NCI-H2227 (cell line): ENCODE measurements at regions not wholly inside any gene's neighbourhood (a gene's known extent, or its start where the extent isn't known, plus 50 kb on each side); places are given as distances from the start of the nearest gene placed in this dataset.

Source experiments
- DNase-seq: peaks from one replicate; lab custom pipeline; 2025; ENCODE audit not compliant: unreplicated experiment; lab: John Stamatoyannopoulos, UW

- DNase-seq, result no peak
Measured at GRCh38 chr7:52980129-52980528, 55.3 kb upstream of the POM121L12 start.

GRCh38 chr7:52973126-52973525, 62.3 kb upstream of the POM121L12 start:
- DNase-seq, result no peak

- DNase-seq, result no peak
Measured at GRCh38 chr7:52962402-52963076, 72.9 kb upstream of the POM121L12 start.

- DNase-seq, result no peak
Measured at GRCh38 chr7:52961084-52961483, 74.3 kb upstream of the POM121L12 start.

GRCh38 chr7:52959878-52960660, 75.4 kb upstream of the POM121L12 start:
- no peak for DNase-seq

- no peak for DNase-seq
Measured at GRCh38 chr7:52959336-52959735, 76.1 kb upstream of the POM121L12 start.

GRCh38 chr7:52958621-52959140, 76.8 kb upstream of the POM121L12 start:
- DNase-seq, result no peak

GRCh38 chr7:52956379-52956915, 79.0 kb upstream of the POM121L12 start:
- no peak for DNase-seq

GRCh38 chr7:52955522-52955921, 79.9 kb upstream of the POM121L12 start:
- DNase-seq, result no peak

GRCh38 chr7:52944921-52945320, 90.5 kb upstream of the POM121L12 start:
- DNase-seq, result no peak

- DNase-seq, result no peak
Measured at GRCh38 chr7:52940481-52940880, 95.0 kb upstream of the POM121L12 start.

GRCh38 chr7:52938455-52939133, 96.8 kb upstream of the POM121L12 start:
- DNase-seq, result no peak

- DNase-seq, result no peak
Measured at GRCh38 chr7:52936750-52937149, 98.7 kb upstream of the POM121L12 start.

GRCh38 chr7:52928591-52928990, 106.8 kb upstream of the POM121L12 start:
- DNase-seq, result no peak

- DNase-seq, result no peak
Measured at GRCh38 chr7:52925332-52925731, 110.1 kb upstream of the POM121L12 start.

- DNase-seq, result no peak
Measured at GRCh38 chr7:52920977-52921376, 114.5 kb upstream of the POM121L12 start.

GRCh38 chr7:52917982-52918578, 117.4 kb upstream of the POM121L12 start:
- no peak for DNase-seq

GRCh38 chr7:52911795-52912194, 123.6 kb upstream of the POM121L12 start:
- DNase-seq, result no peak

- no peak for DNase-seq
Measured at GRCh38 chr7:52911326-52911725, 124.1 kb upstream of the POM121L12 start.

GRCh38 chr7:52909935-52910334, 125.5 kb upstream of the POM121L12 start:
- DNase-seq, result no peak

GRCh38 chr7:52909131-52909530, 126.3 kb upstream of the POM121L12 start:
- DNase-seq, result no peak
